ENCODE measurements at regions not wholly inside any gene's neighbourhood (a gene's known extent, or its start where the extent isn't known, plus 50 kb on each side); places are given as distances from the start of the nearest gene placed in this dataset.

- Histone ChIP-seq H3K79me2 (ENCODE audit: control insufficient read depth, insufficient read depth, low read length) (no peaks in the 10 kb centered on the region), H3K4me1 (ENCODE audit: control insufficient read depth, extremely low read depth, insufficient read depth, low read length) (no peaks in the 10 kb centered on the region), H4K20me1 (ENCODE audit: control insufficient read depth, extremely low read depth, insufficient read depth, low read length) (no peaks in the 10 kb centered on the region), H2AFZ (ENCODE audit: low read length) (no peak overlapping the region), H3K27me3 (ENCODE audit: control insufficient read depth, insufficient read depth, low read length) (no peaks in the 10 kb centered on the region), H3K36me3 (ENCODE audit: control insufficient read depth, insufficient read depth, low read length) (no peaks in the 10 kb centered on the region), H3K9ac (ENCODE audit: insufficient read depth, low read length) (no peak overlapping the region), H3K4me3 (replicated peaks in 1 of 4; ENCODE audit: control extremely low read depth in 1 of 4, insufficient read depth in 1 of 4, low read depth in 3 of 4, low read length in 4 of 4) (no peak overlapping the region), H3K27ac (ENCODE audit: insufficient read depth, low read length) (no peak overlapping the region), H3K4me2 (ENCODE audit: extremely low read depth, insufficient read depth, low read length) (no peak overlapping the region), H3K9me3 (ENCODE audit: control insufficient read depth, insufficient read depth, low read depth, low read length) (no peaks in the 10 kb centered on the region)
- no peak for DNase-seq (ENCODE audit: low read depth in 2 of 2)
- TF ChIP-seq EZH2 (IDR thresholded peaks at IDR 0.05; ENCODE audit: low read length, missing control alignments) (no peak), CTCF (conservative IDR thresholded peaks at IDR 0.05 in 1 of 2, IDR thresholded peaks at IDR 0.05 in 1 of 2; ENCODE audit: low read depth in 1 of 2, low read length in 2 of 2) (no peak)
Measured at GRCh38 chr2:78024996-78025395, 502.8 kb upstream of the LRRTM4 start.

DNA sequence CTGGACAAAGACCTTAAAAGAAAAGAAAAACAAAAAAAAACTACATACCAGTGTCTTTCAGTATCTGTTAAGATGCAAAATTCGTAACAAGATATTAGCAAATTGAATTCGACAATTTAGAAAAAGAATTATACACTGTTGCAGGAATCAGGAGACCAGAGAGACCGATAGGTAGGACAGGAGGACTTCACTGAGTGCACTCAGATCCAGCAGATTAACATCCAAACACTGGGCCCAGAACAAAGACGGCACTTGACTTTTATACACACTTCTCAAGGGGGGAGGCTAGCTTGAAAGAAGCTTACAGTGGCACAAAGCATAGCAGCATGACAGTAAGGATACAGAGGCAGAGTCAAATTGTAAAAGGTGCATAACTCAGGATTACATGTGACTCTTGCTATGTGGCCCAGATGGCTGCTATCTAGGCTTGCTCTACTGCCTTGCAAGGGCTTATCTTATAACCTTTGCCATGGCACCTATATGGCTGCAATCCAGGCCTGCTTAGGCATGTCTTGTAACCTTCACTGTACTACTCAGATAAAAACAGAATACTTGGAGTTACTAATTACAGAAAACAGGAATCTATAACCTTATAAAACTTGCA is 507.3 kb upstream of the LRRTM4 start:
- no peaks in the 10 kb centered on the region for H4K20me1 ChIP-seq (ENCODE audit: control insufficient read depth, extremely low read depth, insufficient read depth, low read length)
- H3K4me3 ChIP-seq (replicated peaks in 1 of 4; ENCODE audit: control extremely low read depth in 1 of 4, insufficient read depth in 1 of 4, low read depth in 3 of 4, low read length in 4 of 4): no peak overlapping the region
- H3K27ac ChIP-seq (ENCODE audit: insufficient read depth, low read length): no peak overlapping the region
- no peaks in the 10 kb centered on the region for H3K4me1 ChIP-seq (ENCODE audit: control insufficient read depth, extremely low read depth, insufficient read depth, low read length)
- TF ChIP-seq EZH2 (IDR thresholded peaks at IDR 0.05; ENCODE audit: low read length, missing control alignments) (no peak), CTCF (conservative IDR thresholded peaks at IDR 0.05 in 1 of 2, IDR thresholded peaks at IDR 0.05 in 1 of 2; ENCODE audit: low read depth in 1 of 2, low read length in 2 of 2) (no peak)
- no peaks in the 10 kb centered on the region for H3K36me3 ChIP-seq (ENCODE audit: control insufficient read depth, insufficient read depth, low read length)
- no peak for DNase-seq (ENCODE audit: low read depth in 2 of 2)
- H3K27me3 ChIP-seq (ENCODE audit: control insufficient read depth, insufficient read depth, low read length): no peaks in the 10 kb centered on the region
- no peak overlapping the region for H3K9ac ChIP-seq (ENCODE audit: insufficient read depth, low read length)
- H3K9me3 ChIP-seq (ENCODE audit: control insufficient read depth, insufficient read depth, low read depth, low read length): no peaks in the 10 kb centered on the region
- H3K79me2 ChIP-seq (ENCODE audit: control insufficient read depth, insufficient read depth, low read length): no peaks in the 10 kb centered on the region
- H2AFZ ChIP-seq (ENCODE audit: low read length): no peak overlapping the region
- H3K4me2 ChIP-seq (ENCODE audit: extremely low read depth, insufficient read depth, low read length): no peak overlapping the region

DNA sequence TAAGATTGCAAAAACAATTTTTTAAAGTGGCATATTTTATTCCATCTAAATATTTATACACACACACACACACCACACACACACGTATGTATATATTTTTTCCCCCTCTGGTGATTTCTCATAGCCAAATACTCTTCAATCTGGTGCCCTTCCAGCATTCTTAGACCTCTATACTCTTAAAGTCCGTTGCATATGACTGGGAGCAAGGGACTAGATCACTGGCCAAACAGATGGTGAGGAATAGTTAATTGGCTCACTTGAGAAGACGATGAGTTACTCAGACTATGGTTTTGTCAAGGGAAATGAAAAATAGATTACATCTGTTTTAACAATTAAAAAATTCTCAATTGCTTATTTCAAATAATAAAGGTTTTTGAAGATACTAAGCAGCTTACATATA is 512.5 kb upstream of the LRRTM4 start:
- no peak for TF ChIP-seq CTCF (conservative IDR thresholded peaks at IDR 0.05 in 1 of 2, IDR thresholded peaks at IDR 0.05 in 1 of 2; ENCODE audit: low read depth in 1 of 2, low read length in 2 of 2)
- TF ChIP-seq EZH2 (IDR thresholded peaks at IDR 0.05; ENCODE audit: low read length, missing control alignments): no peak
- Histone ChIP-seq H3K4me3 (replicated peaks in 1 of 4; ENCODE audit: control extremely low read depth in 1 of 4, insufficient read depth in 1 of 4, low read depth in 3 of 4, low read length in 4 of 4) (no peak overlapping the region), H3K4me2 (ENCODE audit: extremely low read depth, insufficient read depth, low read length) (no peak overlapping the region), H3K9me3 (ENCODE audit: control insufficient read depth, insufficient read depth, low read depth, low read length) (no peaks in the 10 kb centered on the region), H2AFZ (ENCODE audit: low read length) (no peak overlapping the region), H4K20me1 (ENCODE audit: control insufficient read depth, extremely low read depth, insufficient read depth, low read length) (no peaks in the 10 kb centered on the region), H3K36me3 (ENCODE audit: control insufficient read depth, insufficient read depth, low read length) (no peaks in the 10 kb centered on the region), H3K27ac (ENCODE audit: insufficient read depth, low read length) (no peak overlapping the region), H3K4me1 (ENCODE audit: control insufficient read depth, extremely low read depth, insufficient read depth, low read length) (no peaks in the 10 kb centered on the region), H3K9ac (ENCODE audit: insufficient read depth, low read length) (no peak overlapping the region), H3K27me3 (ENCODE audit: control insufficient read depth, insufficient read depth, low read length) (no peaks in the 10 kb centered on the region), H3K79me2 (ENCODE audit: control insufficient read depth, insufficient read depth, low read length) (no peaks in the 10 kb centered on the region)
- no peak for DNase-seq (ENCODE audit: low read depth in 2 of 2)
